Activated CD8-positive, alpha-beta T cell treated with anti-CD3 and anti-CD28 coated beads for 36 hours (primary cell): ENCODE measurements at regions not wholly inside any gene's neighbourhood (a gene's known extent, or its start where the extent isn't known, plus 50 kb on each side); places are given as distances from the start of the nearest gene placed in this dataset.
"Not testable (repeated sequence)": the region's sequence is repeated elsewhere in the genome, so short reads cannot be mapped to it uniquely, and the experiment has no call there.

Experiments used
- ATAC-seq: fragments of 200-7000 bp; cut with Tn5 transposase; one replicate; pipeline ENCODE4 v1.10.0; 2021; ENCODE audit warnings: mild to moderate bottlenecking, moderate library complexity
- CTCF ChIA-PET: fragments of 350-600 bp; sonication (Branson Sonifier 250); formaldehyde crosslinking; loops from one replicate; lab custom pipeline; 2021; ENCODE audit warnings: antibody characterized with exemption; lab: Charles Lee
- POLR2A ChIA-PET: fragments of 350-600 bp; sonication (Branson Sonifier 250); formaldehyde crosslinking; loops from one replicate; lab custom pipeline; 2021; ENCODE audit warnings: antibody characterized with exemption; lab: Charles Lee
- DNase-seq: peaks from one replicate; pipeline ENCODE4 v3.0.0-alpha.2; 2020
- H3K27ac Mint-ChIP-seq: one replicate; pipeline ENCODE4 v1.8.0; 2021; ENCODE audit warnings: mild to moderate bottlenecking, mixed read lengths
- H3K27me3 Mint-ChIP-seq: one replicate; pipeline ENCODE4 v1.8.0; 2021; ENCODE audit warnings: mixed read lengths
- H3K36me3 Mint-ChIP-seq: one replicate; pipeline ENCODE4 v1.8.0; 2021; ENCODE audit warnings: low read depth, mixed read lengths
- H3K4me1 Mint-ChIP-seq: one replicate; pipeline ENCODE4 v1.8.0; 2021; ENCODE audit warnings: low read depth, mixed read lengths
- H3K4me3 Mint-ChIP-seq: one replicate; pipeline ENCODE4 v1.8.0; 2021; ENCODE audit warnings: mild to moderate bottlenecking, moderate library complexity, mixed read lengths
- H3K9me3 Mint-ChIP-seq: one replicate; pipeline ENCODE4 v1.8.0; 2021; ENCODE audit warnings: mixed read lengths
- intact Hi-C: fragments of 100-400 bp; cut with micrococcal nuclease; formaldehyde crosslinking; loops from one replicate; pipeline ENCODE4 v1.10.0; 2022
- TF ChIP-seq, protein P1 (sequence below): fragments of 200-600 bp; IDR thresholded peaks from one replicate; pipeline ENCODE4 v1.8.0; 2022; ENCODE audit warnings: antibody characterized with exemption, mild to moderate bottlenecking

DNA sequence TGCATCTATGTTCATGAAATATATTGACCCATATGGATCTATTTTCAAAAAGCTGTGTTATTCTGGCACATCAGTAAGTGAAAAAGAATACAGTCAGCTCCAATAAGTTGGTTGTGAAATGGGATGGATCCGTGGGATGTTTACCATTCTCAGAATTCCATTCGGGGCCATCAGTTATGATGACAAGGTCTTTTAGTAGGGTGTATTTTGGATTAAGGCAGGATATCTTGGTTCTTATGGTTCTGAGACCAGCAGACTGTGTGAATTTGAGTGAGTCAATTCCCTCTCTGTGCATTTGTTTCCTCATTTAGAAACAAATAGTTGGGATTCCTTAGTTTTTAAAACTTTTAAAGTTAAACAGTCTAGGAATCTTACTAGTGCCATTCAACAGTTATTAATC is 287.4 kb downstream of the CD109 start:
- ATAC-seq: no peak
- no peaks in the 10 kb centered on the region for H3K4me1 Mint-ChIP-seq
- intact Hi-C loops: no loop called here
- H3K36me3 Mint-ChIP-seq: no peaks in the 10 kb centered on the region
- H3K27ac Mint-ChIP-seq: no peak overlapping the region
- TF ChIP-seq, protein P1, sequence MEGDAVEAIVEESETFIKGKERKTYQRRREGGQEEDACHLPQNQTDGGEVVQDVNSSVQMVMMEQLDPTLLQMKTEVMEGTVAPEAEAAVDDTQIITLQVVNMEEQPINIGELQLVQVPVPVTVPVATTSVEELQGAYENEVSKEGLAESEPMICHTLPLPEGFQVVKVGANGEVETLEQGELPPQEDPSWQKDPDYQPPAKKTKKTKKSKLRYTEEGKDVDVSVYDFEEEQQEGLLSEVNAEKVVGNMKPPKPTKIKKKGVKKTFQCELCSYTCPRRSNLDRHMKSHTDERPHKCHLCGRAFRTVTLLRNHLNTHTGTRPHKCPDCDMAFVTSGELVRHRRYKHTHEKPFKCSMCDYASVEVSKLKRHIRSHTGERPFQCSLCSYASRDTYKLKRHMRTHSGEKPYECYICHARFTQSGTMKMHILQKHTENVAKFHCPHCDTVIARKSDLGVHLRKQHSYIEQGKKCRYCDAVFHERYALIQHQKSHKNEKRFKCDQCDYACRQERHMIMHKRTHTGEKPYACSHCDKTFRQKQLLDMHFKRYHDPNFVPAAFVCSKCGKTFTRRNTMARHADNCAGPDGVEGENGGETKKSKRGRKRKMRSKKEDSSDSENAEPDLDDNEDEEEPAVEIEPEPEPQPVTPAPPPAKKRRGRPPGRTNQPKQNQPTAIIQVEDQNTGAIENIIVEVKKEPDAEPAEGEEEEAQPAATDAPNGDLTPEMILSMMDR: no peak
- H3K27me3 Mint-ChIP-seq: no peaks in the 10 kb centered on the region
- CTCF ChIA-PET: interaction anchor here (1.9 kb wide), 1 partner anchor 14 kb away, joined by 5 read pairs; no protein-coding TSS in a partner anchor
- H3K4me3 Mint-ChIP-seq: no peak overlapping the region
- DNase-seq: no peak
- no peaks in the 10 kb centered on the region for H3K9me3 Mint-ChIP-seq
- POLR2A ChIA-PET: no interaction called here

DNA sequence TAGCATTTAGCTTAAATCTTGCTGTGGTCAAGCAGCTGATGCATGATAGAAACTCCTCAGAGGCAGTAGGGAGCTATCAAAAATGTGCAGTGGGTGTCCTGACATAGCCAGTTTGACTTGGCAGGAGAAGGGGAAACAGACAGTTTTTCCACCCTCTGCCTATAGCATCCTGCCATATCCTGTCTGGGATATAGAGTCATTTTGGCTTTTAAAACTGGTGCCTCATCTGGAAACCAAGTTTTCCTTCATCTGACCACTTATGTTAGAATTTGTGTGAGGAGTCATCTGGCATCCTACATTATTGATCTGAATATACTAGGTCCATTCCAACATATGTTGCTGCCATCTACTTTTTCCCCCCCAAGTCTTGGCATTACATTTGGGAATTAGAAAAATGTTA is 284.1 kb downstream of the CD109 start:
- CTCF ChIA-PET: no interaction called here
- no peaks in the 10 kb centered on the region for H3K36me3 Mint-ChIP-seq
- DNase-seq (no peak), ATAC-seq (no peak)
- peaks cover 1% of the 10 kb centered on the region for H3K9me3 Mint-ChIP-seq
- TF ChIP-seq, protein P1: no peak
- H3K4me3 Mint-ChIP-seq: no peak overlapping the region
- intact Hi-C loops: no loop called here
- H3K27ac Mint-ChIP-seq: no peak overlapping the region
- POLR2A ChIA-PET: no interaction called here
- H3K27me3 Mint-ChIP-seq: no peaks in the 10 kb centered on the region
- H3K4me1 Mint-ChIP-seq: no peaks in the 10 kb centered on the region

DNA sequence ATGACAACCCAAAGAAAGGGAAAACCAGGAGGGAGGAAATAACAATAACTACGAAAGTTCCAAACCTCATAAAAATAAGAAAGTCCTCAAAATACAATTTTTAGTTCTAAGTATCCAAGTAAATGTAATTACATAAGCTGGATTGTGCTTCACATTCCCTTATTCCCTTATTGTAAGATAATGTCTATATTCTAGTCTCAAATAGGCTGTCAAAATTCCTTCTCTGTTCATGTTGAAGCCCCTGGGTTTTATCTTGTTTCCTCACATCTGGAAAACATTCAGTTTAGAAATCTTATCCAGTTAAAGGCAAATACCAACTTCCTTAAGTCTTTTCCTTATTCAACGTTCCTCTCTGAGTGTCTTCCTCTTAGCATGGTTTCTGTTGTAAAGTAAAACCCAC is 282.3 kb downstream of the CD109 start:
- H3K27me3 Mint-ChIP-seq: no peaks in the 10 kb centered on the region
- H3K9me3 Mint-ChIP-seq: peaks cover 1% of the 10 kb centered on the region
- DNase-seq: no peak

DNA sequence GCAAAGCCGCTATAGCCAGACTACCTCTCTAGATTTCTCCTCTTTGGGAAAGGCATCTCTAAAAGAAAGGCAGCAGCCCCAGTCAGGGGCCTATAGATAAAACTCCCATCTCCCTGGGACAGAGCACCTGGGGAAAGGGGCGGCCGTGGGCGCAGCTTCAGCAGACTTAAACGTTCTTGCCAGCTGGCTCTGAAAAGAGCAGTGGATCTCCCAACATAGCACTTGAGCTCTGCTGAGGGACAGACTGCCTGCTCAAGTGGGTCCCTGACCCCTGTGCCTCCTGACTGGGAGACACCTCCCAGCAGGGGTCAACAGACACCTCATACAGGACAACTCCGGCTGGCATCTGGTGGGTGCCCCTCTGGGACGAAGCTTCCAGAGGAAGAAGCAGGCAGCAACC is 276.5 kb downstream of the CD109 start:
- ATAC-seq, H3K4me1 Mint-ChIP-seq, H3K36me3 Mint-ChIP-seq: not testable (repeated sequence)

More for the DNA sequence above, 282.3 kb downstream of the CD109 start:
- Mint-ChIP-seq H3K4me3 (no peak overlapping the region), H3K4me1 (no peaks in the 10 kb centered on the region), H3K36me3 (no peaks in the 10 kb centered on the region), H3K27ac (no peak overlapping the region)
- no peak for ATAC-seq
- intact Hi-C loops: no loop called here
- ChIA-PET POLR2A (no interaction called here), CTCF (no interaction called here)
- TF ChIP-seq, protein P1: no peak

DNA sequence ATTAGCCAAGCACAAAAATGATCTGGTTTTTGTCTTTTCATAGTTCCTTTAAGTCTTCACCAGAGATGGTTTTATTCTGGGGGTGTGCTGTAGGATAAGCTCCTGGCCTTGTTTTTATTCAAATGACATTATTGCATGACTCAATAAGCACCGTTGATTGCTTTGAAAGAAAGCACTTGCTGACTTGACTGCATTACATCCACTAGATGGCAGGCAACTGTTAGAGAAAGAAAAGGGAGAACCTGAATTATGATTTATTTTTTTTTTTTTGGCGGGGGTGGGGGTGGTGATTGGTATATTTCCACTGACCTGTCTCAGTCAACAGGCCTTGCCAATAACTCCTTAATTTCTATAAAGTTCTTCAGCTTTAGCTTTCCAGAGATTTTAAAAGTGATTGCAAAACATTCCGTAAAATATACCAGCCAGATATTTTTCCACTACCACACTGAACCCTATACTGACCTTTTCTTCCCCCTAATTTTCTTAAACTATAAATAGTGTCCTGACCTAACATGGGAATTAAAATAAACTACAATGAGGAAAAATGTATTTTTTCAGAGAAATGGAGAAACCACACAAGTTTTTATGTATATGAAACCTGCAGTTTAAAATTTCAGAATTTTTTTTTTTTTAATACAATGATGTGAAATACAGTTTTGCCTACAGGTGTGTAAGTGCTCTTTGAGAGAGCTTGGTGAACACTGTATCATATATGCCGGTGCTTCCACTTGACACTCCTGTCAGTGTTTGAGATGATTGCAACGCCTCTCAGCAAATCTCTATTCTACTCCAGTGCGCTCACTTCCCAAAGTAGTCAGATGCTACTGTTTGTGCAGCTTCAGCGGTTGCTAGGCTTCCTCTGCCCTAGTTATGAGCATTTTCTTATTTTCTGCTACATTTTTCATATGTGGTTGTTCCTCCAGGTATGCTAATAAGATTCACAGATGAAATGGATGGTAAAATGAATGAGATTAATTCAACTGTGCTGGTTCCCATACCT is 274.3 kb downstream of the CD109 start:
- H3K27ac Mint-ChIP-seq: no peak overlapping the region
- no peaks in the 10 kb centered on the region for H3K36me3 Mint-ChIP-seq
- no peaks in the 10 kb centered on the region for H3K9me3 Mint-ChIP-seq
- no peaks in the 10 kb centered on the region for H3K27me3 Mint-ChIP-seq
- DNase-seq: no peak
- no peaks in the 10 kb centered on the region for H3K4me1 Mint-ChIP-seq
- no peak for ATAC-seq
- ChIA-PET POLR2A (no interaction called here), CTCF (interaction anchor here (0.6 to 3.9 kb wide), 11 partner anchors 13 to 1257 kb away, joined by 3 to 22 read pairs (median 4); no protein-coding TSS in a partner anchor)
- no peak overlapping the region for H3K4me3 Mint-ChIP-seq
- TF ChIP-seq, protein P1: peak; percentile 38
- intact Hi-C loops: loop anchor here (5.0 to 10.0 kb wide), 2 partner anchors 113 to 1235 kb away; partner anchors contain the start of gene COL12A1

More for the DNA sequence above, 276.5 kb downstream of the CD109 start:
- CTCF ChIA-PET: interaction anchor here (3.9 kb wide), 1 partner anchor 1237 kb away, joined by 22 read pairs; no protein-coding TSS in a partner anchor
- H3K4me3 Mint-ChIP-seq, DNase-seq, H3K27me3 Mint-ChIP-seq, H3K27ac Mint-ChIP-seq, H3K9me3 Mint-ChIP-seq, POLR2A ChIA-PET: not testable (repeated sequence)
- intact Hi-C loops: loop anchor here (5.0 kb wide), 1 partner anchor 115 kb away; no protein-coding TSS in a partner anchor
